ENCODE measurements at regions not wholly inside any gene's neighbourhood (a gene's known extent, or its start where the extent isn't known, plus 50 kb on each side); places are given as distances from the start of the nearest gene placed in this dataset.

GRCh38 chrX:35288657-35289056, 346.1 kb downstream of the FAM47B start (continued):
- no peak for TF ChIP-seq ZBTB49 (CRISPR knock-in tag; IDR thresholded peaks at IDR 0.05; ENCODE audit: borderline replicate concordance)

GRCh38 chrX:35289952-35290351, 347.4 kb downstream of the FAM47B start:
- FAIRE-seq (no peak), ATAC-seq (no peak), DNase-seq (ENCODE audit: low spot score) (no peak)
- in situ Hi-C loops (cut with HindIII; ENCODE audit: extremely low pct_ligation_motif_present, low pct_unique_long_range_greater_than_20kb) (no loop called here), intact Hi-C loops (cut with micrococcal nuclease; ENCODE audit: unreplicated experiment) (no loop called here)
- Histone ChIP-seq H3K4me2 (ENCODE audit: low read depth, low read length) (no peak overlapping the region), H4K20me1 (ENCODE audit: insufficient read depth, low read length) (no peaks in the 10 kb centered on the region), H3K4me3 (replicated peaks in 1 of 3; ENCODE audit: insufficient read depth in 1 of 3, low read depth in 2 of 3, low read length in 3 of 3) (no peak overlapping the region), H3K27ac (ENCODE audit: extremely low read length, insufficient read depth, low read length) (no peak overlapping the region), H3K9ac (ENCODE audit: insufficient read depth, low read depth, low read length) (no peak overlapping the region), H3K27me3 (ENCODE audit: control insufficient read depth in 1 of 2, insufficient read depth in 2 of 2, low read length in 2 of 2) (no peaks in the 10 kb centered on the region), H2AFZ (ENCODE audit: low read length) (no peak overlapping the region), H3K9me3 (ENCODE audit: low read length) (no peaks in the 10 kb centered on the region; the same call in 1 of the 2 replicates), H3K4me1 (ENCODE audit: insufficient read depth, low read length) (no peaks in the 10 kb centered on the region), H3K36me3 (replicated peaks in 1 of 2; ENCODE audit: control insufficient read depth in 1 of 2, insufficient read depth in 2 of 2, low read length in 2 of 2) (no peaks in the 10 kb centered on the region), H3K79me2 (ENCODE audit: insufficient read depth, low read length) (no peaks in the 10 kb centered on the region)
- CTCF ChIA-PET (ENCODE audit: low intra/inter-chr PET ratio, low total read pairs) = no interaction called here
- POLR2A ChIA-PET = no interaction called here
- WGBS (ENCODE audit: low lambda C conversion rate) = 11% methylated on average over 1 of the region's 2 CpGs
- BruUV-seq (replicated peaks) = no TSS peak
- TF ChIP-seq ZNF639 (CRISPR knock-in tag; conservative IDR thresholded peaks at IDR 0.05) (no peak), JARID2 (CRISPR knock-in tag; IDR thresholded peaks at IDR 0.05; ENCODE audit: insufficient replicate concordance) (no peak), ZNF556 (CRISPR knock-in tag; IDR thresholded peaks at IDR 0.05; ENCODE audit: borderline replicate concordance) (no peak), ZNF414 (CRISPR knock-in tag; IDR thresholded peaks at IDR 0.05) (no peak), TCF7 (IDR thresholded peaks at IDR 0.05; ENCODE audit: low read depth) (no peak), RCOR2 (CRISPR knock-in tag; IDR thresholded peaks at IDR 0.05) (no peak), ZNF569 (CRISPR knock-in tag; IDR thresholded peaks at IDR 0.05; ENCODE audit: borderline replicate concordance) (no peak)
- TF ChIP-seq, protein P1, sequence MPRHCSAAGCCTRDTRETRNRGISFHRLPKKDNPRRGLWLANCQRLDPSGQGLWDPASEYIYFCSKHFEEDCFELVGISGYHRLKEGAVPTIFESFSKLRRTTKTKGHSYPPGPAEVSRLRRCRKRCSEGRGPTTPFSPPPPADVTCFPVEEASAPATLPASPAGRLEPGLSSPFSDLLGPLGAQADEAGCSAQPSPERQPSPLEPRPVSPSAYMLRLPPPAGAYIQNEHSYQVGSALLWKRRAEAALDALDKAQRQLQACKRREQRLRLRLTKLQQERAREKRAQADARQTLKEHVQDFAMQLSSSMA (CRISPR knock-in tag; IDR thresholded peaks at IDR 0.05) = no peak
- TF ChIP-seq, protein P2, sequence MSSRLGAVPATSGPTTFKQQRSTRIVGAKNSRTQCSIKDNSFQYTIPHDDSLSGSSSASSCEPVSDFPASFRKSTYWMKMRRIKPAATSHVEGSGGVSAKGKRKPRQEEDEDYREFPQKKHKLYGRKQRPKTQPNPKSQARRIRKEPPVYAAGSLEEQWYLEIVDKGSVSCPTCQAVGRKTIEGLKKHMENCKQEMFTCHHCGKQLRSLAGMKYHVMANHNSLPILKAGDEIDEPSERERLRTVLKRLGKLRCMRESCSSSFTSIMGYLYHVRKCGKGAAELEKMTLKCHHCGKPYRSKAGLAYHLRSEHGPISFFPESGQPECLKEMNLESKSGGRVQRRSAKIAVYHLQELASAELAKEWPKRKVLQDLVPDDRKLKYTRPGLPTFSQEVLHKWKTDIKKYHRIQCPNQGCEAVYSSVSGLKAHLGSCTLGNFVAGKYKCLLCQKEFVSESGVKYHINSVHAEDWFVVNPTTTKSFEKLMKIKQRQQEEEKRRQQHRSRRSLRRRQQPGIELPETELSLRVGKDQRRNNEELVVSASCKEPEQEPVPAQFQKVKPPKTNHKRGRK (CRISPR knock-in tag; IDR thresholded peaks at IDR 0.05) = no peak
- TF ChIP-seq, protein P3, sequence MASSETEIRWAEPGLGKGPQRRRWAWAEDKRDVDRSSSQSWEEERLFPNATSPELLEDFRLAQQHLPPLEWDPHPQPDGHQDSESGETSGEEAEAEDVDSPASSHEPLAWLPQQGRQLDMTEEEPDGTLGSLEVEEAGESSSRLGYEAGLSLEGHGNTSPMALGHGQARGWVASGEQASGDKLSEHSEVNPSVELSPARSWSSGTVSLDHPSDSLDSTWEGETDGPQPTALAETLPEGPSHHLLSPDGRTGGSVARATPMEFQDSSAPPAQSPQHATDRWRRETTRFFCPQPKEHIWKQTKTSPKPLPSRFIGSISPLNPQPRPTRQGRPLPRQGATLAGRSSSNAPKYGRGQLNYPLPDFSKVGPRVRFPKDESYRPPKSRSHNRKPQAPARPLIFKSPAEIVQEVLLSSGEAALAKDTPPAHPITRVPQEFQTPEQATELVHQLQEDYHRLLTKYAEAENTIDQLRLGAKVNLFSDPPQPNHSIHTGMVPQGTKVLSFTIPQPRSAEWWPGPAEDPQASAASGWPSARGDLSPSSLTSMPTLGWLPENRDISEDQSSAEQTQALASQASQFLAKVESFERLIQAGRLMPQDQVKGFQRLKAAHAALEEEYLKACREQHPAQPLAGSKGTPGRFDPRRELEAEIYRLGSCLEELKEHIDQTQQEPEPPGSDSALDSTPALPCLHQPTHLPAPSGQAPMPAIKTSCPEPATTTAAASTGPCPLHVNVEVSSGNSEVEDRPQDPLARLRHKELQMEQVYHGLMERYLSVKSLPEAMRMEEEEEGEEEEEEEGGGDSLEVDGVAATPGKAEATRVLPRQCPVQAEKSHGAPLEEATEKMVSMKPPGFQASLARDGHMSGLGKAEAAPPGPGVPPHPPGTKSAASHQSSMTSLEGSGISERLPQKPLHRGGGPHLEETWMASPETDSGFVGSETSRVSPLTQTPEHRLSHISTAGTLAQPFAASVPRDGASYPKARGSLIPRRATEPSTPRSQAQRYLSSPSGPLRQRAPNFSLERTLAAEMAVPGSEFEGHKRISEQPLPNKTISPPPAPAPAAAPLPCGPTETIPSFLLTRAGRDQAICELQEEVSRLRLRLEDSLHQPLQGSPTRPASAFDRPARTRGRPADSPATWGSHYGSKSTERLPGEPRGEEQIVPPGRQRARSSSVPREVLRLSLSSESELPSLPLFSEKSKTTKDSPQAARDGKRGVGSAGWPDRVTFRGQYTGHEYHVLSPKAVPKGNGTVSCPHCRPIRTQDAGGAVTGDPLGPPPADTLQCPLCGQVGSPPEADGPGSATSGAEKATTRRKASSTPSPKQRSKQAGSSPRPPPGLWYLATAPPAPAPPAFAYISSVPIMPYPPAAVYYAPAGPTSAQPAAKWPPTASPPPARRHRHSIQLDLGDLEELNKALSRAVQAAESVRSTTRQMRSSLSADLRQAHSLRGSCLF (CRISPR knock-in tag; IDR thresholded peaks at IDR 0.05; ENCODE audit: borderline replicate concordance) = no peak

Measured in HepG2 (cell line).